ENCODE measurements at regions not wholly inside any gene's neighbourhood (a gene's known extent, or its start where the extent isn't known, plus 50 kb on each side); places are given as distances from the start of the nearest gene placed in this dataset.

GRCh38 chr1:67573311-67573872 is 111.6 kb upstream of the GADD45A start:
- no peak for TF ChIP-seq CTCF (IDR thresholded peaks at IDR 0.05; ENCODE audit: low read length)
- no peak for TF ChIP-seq EZH2phosphoT487 (IDR thresholded peaks at IDR 0.05; ENCODE audit: low read length)

All from MM.1S (cell line).